ENCODE measurements at regions not wholly inside any gene's neighbourhood (a gene's known extent, or its start where the extent isn't known, plus 50 kb on each side); places are given as distances from the start of the nearest gene placed in this dataset.
A peak's percentile ranks its signal among the peaks of the same experiment; 100 is the strongest.

GRCh38 chr2:150863691-150864090, 376.2 kb upstream of the RND3 start:
- Histone ChIP-seq H3K79me2 (replicated peaks; ENCODE audit: insufficient read depth) (no peaks in the 10 kb centered on the region), H4K20me1 (replicated peaks; ENCODE audit: insufficient read depth) (no peaks in the 10 kb centered on the region), H2AFZ (no peak overlapping the region), H3K4me3 (no peak overlapping the region), H3K27me3 (ENCODE audit: insufficient read depth) (no peaks in the 10 kb centered on the region), H3K4me2 (no peak overlapping the region), H3K9me2 (ENCODE audit: insufficient read depth) (peaks cover 13% of the 10 kb centered on the region; the same call in 1 of the 2 replicates), H3F3A (replicated peaks; ENCODE audit: low read depth) (0 out of 2 replicates have a peak, but pooled peaks cover 3% of the 10 kb centered on the region), H3K36me3 (ENCODE audit: insufficient read depth) (peaks cover 9% of the 10 kb centered on the region; the same call in 1 of the 2 replicates), H3K4me1 (ENCODE audit: insufficient read depth) (peaks cover 15% of the 10 kb centered on the region; the same call in 1 of the 2 replicates), H3K27ac (ENCODE audit: low read depth) (no peak overlapping the region)
- peak overlapping the region; percentile 26 for H3K27ac Mint-ChIP-seq
- DNase-seq (ENCODE audit: low spot score): no peak
- ATAC-seq: no peak
- peaks cover 16% of the 10 kb centered on the region for H3K4me1 Mint-ChIP-seq
- no peak overlapping the region for H3K4me3 Mint-ChIP-seq
- H3K36me3 Mint-ChIP-seq (ENCODE audit: low read depth): peaks cover 72% of the 10 kb centered on the region
- peaks cover 4% of the 10 kb centered on the region for H3K27me3 Mint-ChIP-seq (ENCODE audit: insufficient read depth, low read depth, poor library complexity)
- H3K9me3 Mint-ChIP-seq: peaks cover 58% of the 10 kb centered on the region
- TF ChIP-seq CTCF (conservative IDR thresholded peaks at IDR 0.05; ENCODE audit: low read depth in 2 of 2): no peak
- TF ChIP-seq STAT1 (IDR thresholded peaks at IDR 0.05; ENCODE audit: unreplicated experiment): no peak
- TF ChIP-seq ZNF331 (CRISPR knock-in tag; IDR thresholded peaks at IDR 0.05; ENCODE audit: low read depth): no peak
- TF ChIP-seq REST (IDR thresholded peaks at IDR 0.05; ENCODE audit: unreplicated experiment): no peak
- no peak for TF ChIP-seq EZH2 (IDR thresholded peaks at IDR 0.05; ENCODE audit: low read depth, unreplicated experiment)
- TF ChIP-seq POLR2AphosphoS5 (IDR thresholded peaks at IDR 0.05; ENCODE audit: low read depth): no peak
- TF ChIP-seq JUNB (IDR thresholded peaks at IDR 0.05; ENCODE audit: unreplicated experiment): no peak
- TF ChIP-seq ETS1 (IDR thresholded peaks at IDR 0.05): no peak
- TF ChIP-seq ZNF462 (CRISPR knock-in tag; IDR thresholded peaks at IDR 0.05): no peak
- TF ChIP-seq ZNF114 (CRISPR knock-in tag; IDR thresholded peaks at IDR 0.05): no peak
- no peak for TF ChIP-seq CREB1 (CRISPR knock-in tag; IDR thresholded peaks at IDR 0.05; ENCODE audit: low read depth)
- no peak for TF ChIP-seq EZH2phosphoT487 (IDR thresholded peaks at IDR 0.05; ENCODE audit: unreplicated experiment)
- TF ChIP-seq NANOG (IDR thresholded peaks at IDR 0.05; ENCODE audit: borderline replicate concordance): no peak

All from GM23338 (cell line).